Loucy (cell line): ENCODE measurements at regions not wholly inside any gene's neighbourhood (a gene's known extent, or its start where the extent isn't known, plus 50 kb on each side); places are given as distances from the start of the nearest gene placed in this dataset.

Experiments used
- H2AFZ ChIP-seq: fragments of 200-600 bp; sonication (generic); 2 replicates; pipeline ENCODE4 v1.6.0; 2016; ENCODE audit warnings: antibody characterized with exemption, mild to moderate bottlenecking, low read length, moderate library complexity
- H3F3A ChIP-seq: fragments of 200-600 bp; 2 replicates; pipeline ENCODE4 v1.6.0; 2016; ENCODE audit warnings: antibody characterized with exemption, low read depth, mild to moderate bottlenecking
- H3K27me3 ChIP-seq: fragments of 200-600 bp; sonication (generic); 2 replicates; pipeline ENCODE4 v1.6.1; 2014; ENCODE audit warnings: low read length, mild to moderate bottlenecking; ENCODE audit not compliant: insufficient read depth, poor library complexity, severe bottlenecking
- H3K36me3 ChIP-seq: fragments of 200-600 bp; sonication (generic); 2 replicates; pipeline ENCODE4 v1.6.1; 2016; ENCODE audit warnings: low read length; ENCODE audit not compliant: insufficient read depth
- H3K4me1 ChIP-seq: fragments of 200-600 bp; sonication (generic); 2 replicates; pipeline ENCODE4 v1.5.1; 2014; ENCODE audit warnings: low read length, mild to moderate bottlenecking; ENCODE audit not compliant: insufficient read depth, poor library complexity, severe bottlenecking
- H3K4me2 ChIP-seq: fragments of 200-600 bp; sonication (generic); 2 replicates; pipeline ENCODE4 v1.6.0; 2014; ENCODE audit warnings: antibody characterized with exemption, low read length, low read depth, mild to moderate bottlenecking; ENCODE audit not compliant: poor library complexity, severe bottlenecking
- H3K4me3 ChIP-seq: fragments of 200-600 bp; sonication (generic); 2 replicates; pipeline ENCODE4 v1.5.1; 2014; ENCODE audit warnings: low read length, mild to moderate bottlenecking, mixed read lengths; ENCODE audit not compliant: poor library complexity, severe bottlenecking
- H3K79me2 ChIP-seq: fragments of 200-600 bp; sonication (generic); 2 replicates; pipeline ENCODE4 v1.6.1; 2014; ENCODE audit warnings: low read length; ENCODE audit not compliant: insufficient read depth
- H3K9ac ChIP-seq: fragments of 200-600 bp; sonication (generic); 2 replicates; pipeline ENCODE4 v1.6.0; 2014; ENCODE audit warnings: mild to moderate bottlenecking, low read depth, low read length, moderate library complexity; ENCODE audit not compliant: poor library complexity, severe bottlenecking
- H3K9me2 ChIP-seq: fragments of 200-600 bp; sonication (generic); replicated peaks from 2 replicates; pipeline ENCODE4 v1.6.1; 2016; ENCODE audit warnings: low read depth, low read length, mixed read lengths
- H3K9me3 ChIP-seq: fragments of 200-600 bp; sonication (generic); 2 replicates; pipeline ENCODE4 v1.6.1; 2014; ENCODE audit warnings: mild to moderate bottlenecking, antibody characterized with exemption, low read length, low read depth; ENCODE audit not compliant: insufficient read depth
- H4K20me1 ChIP-seq: fragments of 200-600 bp; sonication (generic); 2 replicates; pipeline ENCODE4 v1.6.0; 2014; ENCODE audit warnings: antibody characterized with exemption, low read length, mild to moderate bottlenecking; ENCODE audit not compliant: insufficient read depth, poor library complexity, severe bottlenecking
- EZH2phosphoT487 ChIP-seq: fragments of 200-600 bp; IDR thresholded peaks from 2 replicates; pipeline ENCODE4 v1.6.1; 2018; ENCODE audit warnings: antibody characterized with exemption, mild to moderate bottlenecking, moderate library complexity, borderline replicate concordance
- TF ChIP-seq, protein P1 (sequence below): fragments of 200-600 bp; sonication (generic); conservative IDR thresholded peaks from 2 replicates; pipeline ENCODE4 v1.5.1; 2014; ENCODE audit warnings: mild to moderate bottlenecking, antibody characterized with exemption, low read length

DNA sequence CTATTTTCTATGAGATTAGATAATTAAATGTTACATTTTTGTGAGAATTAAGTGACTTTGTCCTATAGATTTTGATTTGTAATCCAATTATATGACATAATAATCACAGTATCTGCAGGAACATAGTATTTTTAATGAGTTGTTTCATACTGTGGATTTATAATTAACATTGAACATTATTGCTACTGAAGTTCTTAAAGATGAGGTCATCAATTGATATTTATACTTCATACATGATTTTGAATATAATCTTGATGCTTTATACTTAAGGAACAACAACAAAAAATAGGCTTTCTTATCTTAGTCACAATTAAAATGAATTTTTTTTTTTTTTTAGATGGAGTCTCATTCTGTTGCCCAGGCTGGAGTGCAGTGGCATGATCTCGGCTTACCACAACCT lies 846.6 kb downstream of the SI start:
- Histone ChIP-seq H3K9me3 (no peaks in the 10 kb centered on the region), H3K4me3 (no peak overlapping the region)
- TF ChIP-seq, protein P1, sequence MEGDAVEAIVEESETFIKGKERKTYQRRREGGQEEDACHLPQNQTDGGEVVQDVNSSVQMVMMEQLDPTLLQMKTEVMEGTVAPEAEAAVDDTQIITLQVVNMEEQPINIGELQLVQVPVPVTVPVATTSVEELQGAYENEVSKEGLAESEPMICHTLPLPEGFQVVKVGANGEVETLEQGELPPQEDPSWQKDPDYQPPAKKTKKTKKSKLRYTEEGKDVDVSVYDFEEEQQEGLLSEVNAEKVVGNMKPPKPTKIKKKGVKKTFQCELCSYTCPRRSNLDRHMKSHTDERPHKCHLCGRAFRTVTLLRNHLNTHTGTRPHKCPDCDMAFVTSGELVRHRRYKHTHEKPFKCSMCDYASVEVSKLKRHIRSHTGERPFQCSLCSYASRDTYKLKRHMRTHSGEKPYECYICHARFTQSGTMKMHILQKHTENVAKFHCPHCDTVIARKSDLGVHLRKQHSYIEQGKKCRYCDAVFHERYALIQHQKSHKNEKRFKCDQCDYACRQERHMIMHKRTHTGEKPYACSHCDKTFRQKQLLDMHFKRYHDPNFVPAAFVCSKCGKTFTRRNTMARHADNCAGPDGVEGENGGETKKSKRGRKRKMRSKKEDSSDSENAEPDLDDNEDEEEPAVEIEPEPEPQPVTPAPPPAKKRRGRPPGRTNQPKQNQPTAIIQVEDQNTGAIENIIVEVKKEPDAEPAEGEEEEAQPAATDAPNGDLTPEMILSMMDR = no peak
- TF ChIP-seq EZH2phosphoT487 = no peak

DNA sequence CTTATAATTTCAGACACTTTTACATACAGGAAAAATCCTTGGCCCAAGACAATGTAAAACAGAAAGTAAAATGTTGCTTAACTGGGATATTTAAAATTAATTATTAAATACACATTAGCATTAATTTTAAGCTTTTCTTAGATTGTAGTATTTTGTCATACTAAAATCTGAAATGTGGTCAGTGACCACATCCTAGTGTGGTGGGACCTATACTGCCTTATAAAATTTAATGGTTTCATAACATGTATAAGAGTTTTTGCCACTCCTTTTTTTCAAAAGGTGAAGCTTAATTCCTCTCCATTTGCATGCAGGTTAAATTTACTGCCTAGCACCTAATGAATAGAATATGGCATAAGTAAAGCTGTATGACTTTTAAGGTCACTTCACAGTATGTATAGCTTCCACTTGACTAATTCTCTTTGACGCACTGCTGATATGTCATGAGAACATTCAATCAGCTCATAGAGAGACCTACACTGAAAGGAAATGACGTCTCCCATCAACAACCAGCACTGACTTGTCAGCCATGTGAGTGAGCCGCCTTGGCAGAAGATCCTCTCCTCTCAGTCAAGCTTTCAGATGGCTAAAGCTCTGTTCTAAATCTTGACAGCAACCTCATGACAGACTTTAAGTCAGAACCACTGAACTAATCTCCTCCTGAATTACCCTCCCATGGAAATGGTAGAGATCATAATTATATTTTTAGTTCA lies 847.8 kb downstream of the SI start:
- Histone ChIP-seq H3K9me2 (no peaks in the 10 kb centered on the region), H2AFZ (no peak overlapping the region), H3K4me2 (no peak overlapping the region), H3F3A (no peaks in the 10 kb centered on the region), H4K20me1 (no peaks in the 10 kb centered on the region), H3K4me3 (no peak overlapping the region), H3K79me2 (no peaks in the 10 kb centered on the region), H3K4me1 (no peaks in the 10 kb centered on the region), H3K36me3 (no peaks in the 10 kb centered on the region), H3K9me3 (no peaks in the 10 kb centered on the region), H3K27me3 (no peaks in the 10 kb centered on the region), H3K9ac (no peak overlapping the region)
- TF ChIP-seq, protein P1 = no peak
- TF ChIP-seq EZH2phosphoT487 = no peak

More for the DNA sequence above, 846.6 kb downstream of the SI start:
- Histone ChIP-seq H3K4me1 (no peaks in the 10 kb centered on the region), H4K20me1 (no peaks in the 10 kb centered on the region), H3K9ac (no peak overlapping the region), H3F3A (no peaks in the 10 kb centered on the region), H2AFZ (no peak overlapping the region), H3K4me2 (no peak overlapping the region), H3K27me3 (no peaks in the 10 kb centered on the region), H3K36me3 (no peaks in the 10 kb centered on the region), H3K79me2 (no peaks in the 10 kb centered on the region), H3K9me2 (no peaks in the 10 kb centered on the region)

DNA sequence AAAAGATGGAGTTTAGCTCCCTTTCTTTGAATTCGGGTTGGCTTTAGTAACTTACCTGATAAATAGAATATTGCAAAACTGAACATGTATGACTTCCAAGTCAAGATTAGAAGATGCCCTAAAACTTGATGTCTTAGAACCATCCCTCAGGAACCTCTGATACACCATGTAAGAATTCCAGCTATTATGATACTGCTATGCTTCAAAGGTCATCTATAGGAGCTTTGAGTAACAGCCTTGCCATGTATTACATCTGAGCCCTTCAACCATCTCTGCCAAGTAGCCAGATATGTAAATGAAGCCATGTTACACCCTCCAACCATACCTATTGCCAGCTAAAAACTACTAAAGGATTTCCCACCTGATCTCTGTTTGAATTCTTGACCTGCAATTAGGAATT lies 854.2 kb downstream of the SI start:
- H3K9ac ChIP-seq = no peak overlapping the region
- no peak overlapping the region for H3K4me2 ChIP-seq
- no peaks in the 10 kb centered on the region for H3K36me3 ChIP-seq
- H4K20me1 ChIP-seq = no peaks in the 10 kb centered on the region
- no peaks in the 10 kb centered on the region for H3K9me3 ChIP-seq
- no peak overlapping the region for H3K4me3 ChIP-seq
- no peaks in the 10 kb centered on the region for H3K9me2 ChIP-seq
- no peak for TF ChIP-seq EZH2phosphoT487
- TF ChIP-seq, protein P1 = no peak
- peaks cover 5% of the 10 kb centered on the region for H3K27me3 ChIP-seq
- no peaks in the 10 kb centered on the region for H3K4me1 ChIP-seq
- no peaks in the 10 kb centered on the region for H3K79me2 ChIP-seq
- no peaks in the 10 kb centered on the region for H3F3A ChIP-seq
- H2AFZ ChIP-seq = no peak overlapping the region
